Hepatocyte (in vitro differentiated cells): ENCODE measurements at regions not wholly inside any gene's neighbourhood (a gene's known extent, or its start where the extent isn't known, plus 50 kb on each side); places are given as distances from the start of the nearest gene placed in this dataset.

Experiments
- CTCF ChIP-seq: fragments of 200-600 bp; sonication (generic); IDR thresholded peaks from 2 replicates; pipeline ENCODE4 v1.5.1; 2016; ENCODE audit warnings: antibody characterized with exemption, mild to moderate bottlenecking; ENCODE audit not compliant: poor library complexity
- EZH2 ChIP-seq: fragments of 200-600 bp; sonication (generic); IDR thresholded peaks from 2 replicates; pipeline ENCODE4 v1.6.1; 2016; ENCODE audit warnings: antibody characterized with exemption, mild to moderate bottlenecking, borderline replicate concordance
- EZH2phosphoT487 ChIP-seq: fragments of 200-600 bp; sonication (generic); IDR thresholded peaks from one replicate; pipeline ENCODE4 v1.6.1; 2018; ENCODE audit warnings: antibody characterized with exemption, mild to moderate bottlenecking, low read depth, moderate library complexity; ENCODE audit not compliant: unreplicated experiment, severe bottlenecking

- no peak for TF ChIP-seq CTCF
- TF ChIP-seq EZH2phosphoT487: no peak
- no peak for TF ChIP-seq EZH2
These were observed 159.1 kb upstream of the RTL1 start for GRCh38 chr14:101062601-101063000.
